ENCODE measurements at regions not wholly inside any gene's neighbourhood (a gene's known extent, or its start where the extent isn't known, plus 50 kb on each side); places are given as distances from the start of the nearest gene placed in this dataset.

- Mint-ChIP-seq H3K4me1 (ENCODE audit: low read depth) (no peaks in the 10 kb centered on the region), H3K27me3 (peaks cover 19% of the 10 kb centered on the region), H3K4me3 (no peak overlapping the region), H3K27ac (no peak overlapping the region), H3K36me3 (ENCODE audit: low read depth) (no peaks in the 10 kb centered on the region), H3K9me3 (no peaks in the 10 kb centered on the region)
- ATAC-seq: no peak
- intact Hi-C loops (cut with micrococcal nuclease): no loop called here
- no peak for DNase-seq
- POLR2A ChIA-PET: no interaction called here
- no peak for TF ChIP-seq CTCF (IDR thresholded peaks at IDR 0.05)
- CTCF ChIA-PET: no interaction called here
Observed at GRCh38 chr15:72936691-72937679, 115.3 kb upstream of the NEO1 start.

GRCh38 chr15:72936237-72936636 lies 116.0 kb upstream of the NEO1 start:
- Mint-ChIP-seq H3K9me3 (no peaks in the 10 kb centered on the region), H3K36me3 (ENCODE audit: low read depth) (no peaks in the 10 kb centered on the region), H3K27me3 (peaks cover 21% of the 10 kb centered on the region), H3K27ac (no peak overlapping the region), H3K4me3 (no peak overlapping the region), H3K4me1 (ENCODE audit: low read depth) (no peaks in the 10 kb centered on the region)
- ChIA-PET CTCF (no interaction called here), POLR2A (no interaction called here)
- no peak for ATAC-seq
- TF ChIP-seq CTCF (IDR thresholded peaks at IDR 0.05): no peak
- intact Hi-C loops (cut with micrococcal nuclease): no loop called here
- DNase-seq: no peak

- H3K27ac Mint-ChIP-seq: no peak overlapping the region
- no peaks in the 10 kb centered on the region for H3K4me1 Mint-ChIP-seq (ENCODE audit: low read depth)
- ATAC-seq (no peak), DNase-seq (no peak)
- intact Hi-C loops (cut with micrococcal nuclease): no loop called here
- ChIA-PET POLR2A (no interaction called here), CTCF (no interaction called here)
- H3K9me3 Mint-ChIP-seq: no peaks in the 10 kb centered on the region
- no peak for TF ChIP-seq CTCF (IDR thresholded peaks at IDR 0.05)
- no peak overlapping the region for H3K4me3 Mint-ChIP-seq
- peaks cover 20% of the 10 kb centered on the region for H3K27me3 Mint-ChIP-seq
- no peaks in the 10 kb centered on the region for H3K36me3 Mint-ChIP-seq (ENCODE audit: low read depth)
Observed at GRCh38 chr15:72935521-72935920, 116.7 kb upstream of the NEO1 start.

GRCh38 chr15:72934921-72935320 lies 117.3 kb upstream of the NEO1 start:
- Mint-ChIP-seq H3K4me1 (ENCODE audit: low read depth) (no peaks in the 10 kb centered on the region), H3K9me3 (no peaks in the 10 kb centered on the region), H3K27ac (no peak overlapping the region), H3K4me3 (no peak overlapping the region), H3K27me3 (peaks cover 23% of the 10 kb centered on the region), H3K36me3 (ENCODE audit: low read depth) (no peaks in the 10 kb centered on the region)
- no peak for TF ChIP-seq CTCF (IDR thresholded peaks at IDR 0.05)
- POLR2A ChIA-PET: no interaction called here
- intact Hi-C loops (cut with micrococcal nuclease): no loop called here
- CTCF ChIA-PET: no interaction called here
- ATAC-seq: no peak
- DNase-seq: no peak

GRCh38 chr15:72933976-72934375 lies 118.3 kb upstream of the NEO1 start:
- Mint-ChIP-seq H3K9me3 (no peaks in the 10 kb centered on the region), H3K4me1 (ENCODE audit: low read depth) (no peaks in the 10 kb centered on the region)

More at GRCh38 chr15:72933976-72934375, 118.3 kb upstream of the NEO1 start:
- no peak for DNase-seq
- ATAC-seq: no peak
- Mint-ChIP-seq H3K36me3 (ENCODE audit: low read depth) (no peaks in the 10 kb centered on the region), H3K4me3 (no peak overlapping the region), H3K27me3 (peaks cover 25% of the 10 kb centered on the region), H3K27ac (no peak overlapping the region)
- no peak for TF ChIP-seq CTCF (IDR thresholded peaks at IDR 0.05)
- ChIA-PET CTCF (interaction anchor here (1.1 kb wide), 1 partner anchor 9 kb away, joined by 3 read pairs; no protein-coding TSS in a partner anchor), POLR2A (no interaction called here)
- intact Hi-C loops (cut with micrococcal nuclease): no loop called here

All from activated CD8-positive, alpha-beta T cell treated with anti-CD3 and anti-CD28 coated beads for 36 hours (primary cell).